ENCODE measurements at regions not wholly inside any gene's neighbourhood (a gene's known extent, or its start where the extent isn't known, plus 50 kb on each side); places are given as distances from the start of the nearest gene placed in this dataset.

- FAIRE-seq, result no peak
- 51 to 60% methylated on average over 5 of the region's 5 CpGs for WGBS, 2 donors
- no peak for DNase-seq
Observed at GRCh38 chr2:116378786-116379185, 1435.7 kb upstream of the DDX18 start.

DNA sequence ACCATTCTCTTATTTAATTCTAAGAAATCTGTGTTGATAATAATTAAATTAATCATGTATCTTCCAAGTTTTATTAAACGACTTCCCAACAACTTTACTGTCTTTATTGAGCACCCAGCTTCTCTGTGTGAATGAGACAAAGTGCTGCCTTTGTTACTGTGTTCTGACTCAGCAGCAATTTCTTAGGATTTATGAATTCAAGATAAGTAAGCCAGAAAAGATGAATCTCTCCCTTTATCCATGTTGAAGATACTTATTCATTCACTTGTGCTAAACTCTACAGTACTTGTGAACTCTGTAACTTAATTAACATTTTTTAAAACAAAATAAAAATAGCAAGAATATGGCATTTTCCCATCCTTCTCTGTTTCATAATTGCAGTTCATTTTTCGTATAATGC, 1403.3 kb upstream of the DDX18 start:
- Histone ChIP-seq H3K4me1 (no peaks in the 10 kb centered on the region), H3K27me3 (no peaks in the 10 kb centered on the region), H3K4me3 (no peak overlapping the region), H3K9me3 (no peaks in the 10 kb centered on the region), H3K27ac (no peak overlapping the region), H3K36me3 (no peaks in the 10 kb centered on the region)
- intact Hi-C loops (cut with DNase I), result no loop called here
- TF ChIP-seq CTCF (IDR thresholded peaks at IDR 0.05), result no peak
- no peak for FAIRE-seq
- DNase-seq, result no peak
- no peak for ATAC-seq
- WGBS, 2 donors, result 29 to 38% methylated on average over 2 of the region's 2 CpGs

More at GRCh38 chr2:116378786-116379185, 1435.7 kb upstream of the DDX18 start:
- H3K4me3 ChIP-seq, result no peak overlapping the region
- TF ChIP-seq CTCF (IDR thresholded peaks at IDR 0.05), result no peak
- ATAC-seq, result no peak
- no peaks in the 10 kb centered on the region for H3K9me3 ChIP-seq
- intact Hi-C loops (cut with DNase I), result no loop called here
- no peaks in the 10 kb centered on the region for H3K27me3 ChIP-seq
- H3K27ac ChIP-seq, result no peak overlapping the region
- no peaks in the 10 kb centered on the region for H3K36me3 ChIP-seq
- H3K4me1 ChIP-seq, result no peaks in the 10 kb centered on the region

DNA sequence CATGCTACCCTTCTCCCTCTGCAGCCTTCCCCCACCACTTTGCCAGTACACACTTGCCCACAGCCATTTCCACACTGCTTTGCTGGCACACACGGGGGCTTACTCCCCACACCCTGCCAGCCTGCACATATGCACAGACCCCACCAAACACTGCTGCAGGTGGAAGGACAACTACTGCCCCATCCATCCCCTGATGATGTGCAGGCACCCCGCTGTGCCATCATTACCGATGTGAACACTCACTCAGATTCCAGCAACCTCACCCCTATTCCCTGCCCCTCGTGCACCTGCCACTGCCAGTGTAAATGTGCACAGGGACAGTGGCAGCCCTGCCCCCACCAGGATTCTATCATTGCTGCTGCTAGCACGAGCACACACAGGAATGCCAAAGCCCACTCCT, 1400.8 kb upstream of the DDX18 start:
- DNase-seq, result no peak
- no peaks in the 10 kb centered on the region for H3K9me3 ChIP-seq
- no peak for FAIRE-seq
- no peak for ATAC-seq
- no peaks in the 10 kb centered on the region for H3K4me1 ChIP-seq
- H3K27ac ChIP-seq, result no peak overlapping the region
- WGBS, 2 donors, result 52 to 58% methylated on average over 5 of the region's 5 CpGs
- H3K4me3 ChIP-seq, result no peak overlapping the region
- TF ChIP-seq CTCF (IDR thresholded peaks at IDR 0.05), result no peak
- intact Hi-C loops (cut with DNase I), result no loop called here
- no peaks in the 10 kb centered on the region for H3K27me3 ChIP-seq
- H3K36me3 ChIP-seq, result no peaks in the 10 kb centered on the region

GRCh38 chr2:116416731-116417377, 1397.6 kb upstream of the DDX18 start:
- 49 to 55% methylated on average over 3 of the region's 3 CpGs for WGBS, 2 donors
- Histone ChIP-seq H3K9me3 (no peaks in the 10 kb centered on the region), H3K27me3 (no peaks in the 10 kb centered on the region), H3K4me3 (no peak overlapping the region), H3K4me1 (no peaks in the 10 kb centered on the region), H3K36me3 (no peaks in the 10 kb centered on the region), H3K27ac (no peak overlapping the region)
- intact Hi-C loops (cut with DNase I), result no loop called here
- ATAC-seq, result no peak
- FAIRE-seq, result no peak
- no peak for DNase-seq
- no peak for TF ChIP-seq CTCF (IDR thresholded peaks at IDR 0.05)

GRCh38 chr2:116435648-116436047, 1378.8 kb upstream of the DDX18 start:
- H3K9me3 ChIP-seq, result no peaks in the 10 kb centered on the region
- H3K4me3 ChIP-seq, result no peak overlapping the region
- no peak for DNase-seq
- WGBS, 2 donors, result 32 to 45% methylated on average over 4 of the region's 4 CpGs
- no peak for ATAC-seq
- H3K27me3 ChIP-seq, result no peaks in the 10 kb centered on the region
- no peak overlapping the region for H3K27ac ChIP-seq
- no peak for TF ChIP-seq CTCF (IDR thresholded peaks at IDR 0.05)
- intact Hi-C loops (cut with DNase I), result no loop called here
- FAIRE-seq, result no peak
- no peaks in the 10 kb centered on the region for H3K4me1 ChIP-seq
- no peaks in the 10 kb centered on the region for H3K36me3 ChIP-seq

All from pancreas (tissue), 10 donors.